OCI-LY3 (cell line): ENCODE measurements at regions not wholly inside any gene's neighbourhood (a gene's known extent, or its start where the extent isn't known, plus 50 kb on each side); places are given as distances from the start of the nearest gene placed in this dataset.

Experiments
- CTCF ChIP-seq: fragments of 200-600, 300-600 bp; sonication (generic); IDR thresholded peaks from 2 replicates; pipeline ENCODE4 v1.5.1; 2014; ENCODE audit warnings: antibody characterized with exemption, low read length, low read depth
- EZH2phosphoT487 ChIP-seq: fragments of 200-600 bp; shearing (Covaris generic); IDR thresholded peaks from 2 replicates; pipeline ENCODE4 v1.6.1; 2018; ENCODE audit warnings: antibody characterized with exemption, mixed run types, low read depth

- no peak for TF ChIP-seq CTCF
- TF ChIP-seq EZH2phosphoT487, result no peak
Observed at GRCh38 chr14:103279142-103280025, 54.7 kb upstream of the EIF5 start.
